Thyroid gland (tissue), 4 donors: ENCODE measurements at regions not wholly inside any gene's neighbourhood (a gene's known extent, or its start where the extent isn't known, plus 50 kb on each side); places are given as distances from the start of the nearest gene placed in this dataset.

ENCODE experiments used
- DNase-seq, 2 donors: peaks; one replicate each; pipeline ENCODE4 v3.0.0-alpha.2; 2019
- H3K27ac ChIP-seq, 3 donors: fragments of 200-600 bp; sonication (generic); 1 replicate in 2 of 3; 2 replicates in 1 of 3; pipeline ENCODE4 v1.5.1; 2016 to 2019; ENCODE audit warnings: mild to moderate bottlenecking in 1 of 3, moderate library complexity in 1 of 3
- H3K27me3 ChIP-seq: fragments of 200-600 bp; sonication (generic); one replicate; pipeline ENCODE4 v1.5.1; 2019
- H3K36me3 ChIP-seq, 2 donors: fragments of 200-600 bp; sonication (generic); one replicate each; pipeline ENCODE4 v1.5.1; 2016 to 2019
- H3K4me1 ChIP-seq, 2 donors: fragments of 200-600 bp; sonication (generic); one replicate each; pipeline ENCODE4 v1.5.1; 2017 to 2019
- H3K4me3 ChIP-seq, 3 donors: fragments of 200-600 bp; sonication (generic); replicated peaks in 1 of 3; 1 replicate in 2 of 3; 2 replicates in 1 of 3; pipeline ENCODE4 v1.5.1; 2016; ENCODE audit warnings: mild to moderate bottlenecking in 1 of 3
- H3K9me3 ChIP-seq: fragments of 200-600 bp; sonication (generic); one replicate; pipeline ENCODE4 v1.5.1; 2017
- CTCF ChIP-seq, 6 experiments: fragments of 200-600 bp in 3 of 6; fragments of 450-650 bp in 3 of 6; sonication (generic) in 3 of 6; IDR thresholded peaks; one replicate each; pipeline ENCODE4 v1.5.1; 2016 to 2019; ENCODE audit warnings: antibody characterized with exemption in 6 of 6, mild to moderate bottlenecking in 2 of 6, inconsistent platforms in 1 of 6, moderate library complexity in 1 of 6
- POLR2A ChIP-seq, 2 donors: fragments of 450-650 bp; IDR thresholded peaks; one replicate each; pipeline ENCODE4 v1.6.1; 2017; ENCODE audit warnings: antibody characterized with exemption in 2 of 2, mild to moderate bottlenecking in 2 of 2, moderate library complexity in 1 of 2
- WGBS, 2 donors: methylation state at CpG; one replicate each; pipeline ENCODE4 v1.1.5; 2017; 5-methylcytosine and 5-hydroxymethylcytosine counted together
- intact Hi-C: fragments of 100-400 bp; cut with DNase I; formaldehyde crosslinking; loops from one replicate; pipeline ENCODE4 v1.15.1; 2023

DNA sequence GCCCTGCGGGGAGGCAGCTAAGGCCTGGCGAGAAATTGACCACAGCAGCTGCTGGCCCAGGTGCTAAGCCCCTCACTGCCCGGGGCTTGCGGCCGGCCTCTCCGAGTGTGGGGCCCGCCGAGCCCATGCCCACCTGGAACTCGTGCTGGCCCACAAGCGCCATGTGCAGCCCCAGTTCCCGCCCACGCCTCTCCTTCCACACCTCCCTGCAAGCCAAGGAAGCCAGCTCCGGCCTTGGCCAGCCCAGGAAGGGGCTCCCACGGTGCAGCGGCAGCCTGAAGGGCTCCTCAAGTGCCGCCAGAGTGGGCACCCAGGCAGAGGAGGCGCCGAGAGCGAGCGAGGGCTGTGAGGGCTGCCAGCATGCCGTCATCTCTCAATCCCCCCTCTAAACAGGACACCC lies 304.6 kb upstream of the FAM98A start:
- no peak for DNase-seq
- no peak overlapping the region for H3K27ac ChIP-seq
- 96 to 97% methylated on average over 14 to 19 of the region's 21 CpGs for WGBS, 2 donors
- no peaks in the 10 kb centered on the region for H3K27me3 ChIP-seq
- no peaks in the 10 kb centered on the region for H3K9me3 ChIP-seq
- TF ChIP-seq POLR2A (IDR thresholded peaks at IDR 0.05) = no peak
- TF ChIP-seq CTCF (IDR thresholded peaks at IDR 0.05) = no peak
- H3K4me3 ChIP-seq = no peak overlapping the region
- intact Hi-C loops = no loop called here
- no peaks in the 10 kb centered on the region for H3K36me3 ChIP-seq
- H3K4me1 ChIP-seq = no peaks in the 10 kb centered on the region

GRCh38 chr2:33903215-33903614 lies 304.1 kb upstream of the FAM98A start:
- Histone ChIP-seq H3K27me3 (no peaks in the 10 kb centered on the region), H3K4me1 (no peaks in the 10 kb centered on the region), H3K9me3 (no peaks in the 10 kb centered on the region), H3K4me3 (no peak overlapping the region), H3K27ac (no peak overlapping the region), H3K36me3 (no peaks in the 10 kb centered on the region)
- 98% methylated on average over 10 of the region's 10 CpGs for WGBS, 2 donors
- intact Hi-C loops = no loop called here
- TF ChIP-seq CTCF (IDR thresholded peaks at IDR 0.05) = no peak
- TF ChIP-seq POLR2A (IDR thresholded peaks at IDR 0.05) = no peak
- no peak for DNase-seq

GRCh38 chr2:33900610-33901009 lies 301.5 kb upstream of the FAM98A start:
- no peaks in the 10 kb centered on the region for H3K9me3 ChIP-seq
- no peak overlapping the region for H3K27ac ChIP-seq
- no peaks in the 10 kb centered on the region for H3K4me1 ChIP-seq
- no peaks in the 10 kb centered on the region for H3K27me3 ChIP-seq
- intact Hi-C loops = no loop called here
- DNase-seq = no peak
- 91 to 96% methylated on average over 2 of the region's 2 CpGs for WGBS, 2 donors
- TF ChIP-seq POLR2A (IDR thresholded peaks at IDR 0.05) = no peak
- no peak for TF ChIP-seq CTCF (IDR thresholded peaks at IDR 0.05)
- no peak overlapping the region for H3K4me3 ChIP-seq
- H3K36me3 ChIP-seq = no peaks in the 10 kb centered on the region

- intact Hi-C loops = no loop called here
- no peaks in the 10 kb centered on the region for H3K36me3 ChIP-seq
- H3K9me3 ChIP-seq = no peaks in the 10 kb centered on the region
- H3K4me3 ChIP-seq = no peak overlapping the region
- DNase-seq = no peak
- 78 to 83% methylated on average over 1 of the region's 1 CpG for WGBS, 2 donors
- no peak for TF ChIP-seq POLR2A (IDR thresholded peaks at IDR 0.05)
- no peak for TF ChIP-seq CTCF (IDR thresholded peaks at IDR 0.05)
- no peak overlapping the region for H3K27ac ChIP-seq
- no peaks in the 10 kb centered on the region for H3K4me1 ChIP-seq
- H3K27me3 ChIP-seq = no peaks in the 10 kb centered on the region
Measured at GRCh38 chr2:33897741-33898140, 298.6 kb upstream of the FAM98A start.

GRCh38 chr2:33893824-33894223 lies 294.7 kb upstream of the FAM98A start:
- TF ChIP-seq POLR2A (IDR thresholded peaks at IDR 0.05) (no peak), CTCF (IDR thresholded peaks at IDR 0.05) (no peak)
- no peak overlapping the region for H3K4me3 ChIP-seq
- H3K36me3 ChIP-seq = no peaks in the 10 kb centered on the region
- H3K9me3 ChIP-seq = no peaks in the 10 kb centered on the region
- no peak overlapping the region for H3K27ac ChIP-seq
- intact Hi-C loops = no loop called here
- no peak for DNase-seq
- H3K27me3 ChIP-seq = no peaks in the 10 kb centered on the region
- WGBS, 2 donors = 68 to 70% methylated on average over 1 of the region's 1 CpG
- no peaks in the 10 kb centered on the region for H3K4me1 ChIP-seq
